Mammary epithelial cell (primary cell): ENCODE measurements at regions not wholly inside any gene's neighbourhood (a gene's known extent, or its start where the extent isn't known, plus 50 kb on each side); places are given as distances from the start of the nearest gene placed in this dataset.

Experiments
- CTCF ChIP-seq, 2 donors: IDR thresholded peaks in 1 of 2; conservative IDR thresholded peaks in 1 of 2; 2 replicates each; pipeline ENCODE4 v1.5.1; 2011 to 2012; ENCODE audit warnings: inconsistent platforms in 2 of 2, low read length in 2 of 2, mild to moderate bottlenecking in 2 of 2, control low read depth in 1 of 2, low read depth in 1 of 2; ENCODE audit not compliant: insufficient read depth in 1 of 2; ENCODE audit errors: extremely low read depth in 1 of 2
- EZH2 ChIP-seq: IDR thresholded peaks from 2 replicates; pipeline ENCODE4 v1.6.1; 2012; ENCODE audit warnings: low read length, inconsistent platforms, borderline replicate concordance

- TF ChIP-seq EZH2 = no peak
- TF ChIP-seq CTCF (conservative IDR thresholded peaks at IDR 0.05 in 1 of 2, IDR thresholded peaks at IDR 0.05 in 1 of 2; ENCODE audit: extremely low read depth in 1 of 2, insufficient read depth in 1 of 2, low read depth in 1 of 2, low read length in 2 of 2) = no peak
Observed at GRCh38 chr2:64771737-64772136, 118.0 kb upstream of the SERTAD2 start.
